HAP-1 (cell line): ENCODE measurements at regions not wholly inside any gene's neighbourhood (a gene's known extent, or its start where the extent isn't known, plus 50 kb on each side); places are given as distances from the start of the nearest gene placed in this dataset.

Experiments
- DNase-seq, 2 experiments: peaks; one replicate each; pipeline ENCODE4 v3.0.0-alpha.2; 2016 to 2020; ENCODE audit warnings: low spot score in 2 of 2
- H3K27me3 ChIP-seq: fragments of 250-450 bp; sonication (Bioruptor Pico); 2 replicates; pipeline ENCODE4 v1.5.1; 2020; ENCODE audit warnings: low read depth, mild to moderate bottlenecking, moderate library complexity
- H3K36me3 ChIP-seq: fragments of 250-450 bp; sonication (Bioruptor Pico); replicated peaks from 2 replicates; pipeline ENCODE4 v1.5.1; 2020; ENCODE audit warnings: mild to moderate bottlenecking
- H3K4me1 ChIP-seq: fragments of 250-450 bp; sonication (Bioruptor Pico); 2 replicates; pipeline ENCODE4 v1.5.1; 2020; ENCODE audit warnings: mild to moderate bottlenecking
- H3K4me3 ChIP-seq: fragments of 250-450 bp; sonication (Bioruptor Pico); 2 replicates; pipeline ENCODE4 v1.5.1; 2020; ENCODE audit warnings: mild to moderate bottlenecking, moderate library complexity
- H3K9me3 ChIP-seq: fragments of 250-450 bp; sonication (Bioruptor Pico); 2 replicates; pipeline ENCODE4 v1.5.1; 2020; ENCODE audit warnings: mild to moderate bottlenecking, moderate library complexity
- in situ Hi-C: fragments of 300-500 bp; cut with MboI; formaldehyde crosslinking; loops from 3 replicates; pipeline ENCODE4 v1.14.3; 2020; ENCODE audit warnings: low sequenced_read_pairs, inconsistent platforms, mixed read lengths

DNA sequence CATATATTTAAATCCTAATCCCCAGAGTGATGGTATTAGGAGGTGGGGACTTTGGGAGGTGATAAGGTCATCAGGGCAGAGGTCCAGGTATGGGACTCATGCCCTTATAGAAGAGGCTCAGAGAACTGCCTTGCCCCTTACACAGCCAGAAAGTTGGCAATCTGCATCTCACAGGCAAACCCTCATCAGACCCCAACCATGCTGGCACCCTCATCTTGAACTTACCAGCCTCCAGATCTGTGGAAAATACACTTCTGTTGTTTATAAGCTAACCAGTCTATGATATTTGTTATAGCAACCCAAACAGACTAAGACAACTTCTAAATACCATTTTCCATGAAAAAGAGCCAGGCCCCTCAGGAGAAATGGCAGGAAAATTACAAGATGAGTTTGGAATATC is 69.3 kb upstream of the PRDX6 start:
- DNase-seq, result no peak
- no peak overlapping the region for H3K4me3 ChIP-seq
- in situ Hi-C loops, result loop anchor here (25.0 kb wide), 2 partner anchors 679 to 1329 kb away; no protein-coding TSS in a partner anchor
- no peaks in the 10 kb centered on the region for H3K27me3 ChIP-seq
- H3K4me1 ChIP-seq, result no peaks in the 10 kb centered on the region
- no peaks in the 10 kb centered on the region for H3K36me3 ChIP-seq
- no peaks in the 10 kb centered on the region for H3K9me3 ChIP-seq

DNA sequence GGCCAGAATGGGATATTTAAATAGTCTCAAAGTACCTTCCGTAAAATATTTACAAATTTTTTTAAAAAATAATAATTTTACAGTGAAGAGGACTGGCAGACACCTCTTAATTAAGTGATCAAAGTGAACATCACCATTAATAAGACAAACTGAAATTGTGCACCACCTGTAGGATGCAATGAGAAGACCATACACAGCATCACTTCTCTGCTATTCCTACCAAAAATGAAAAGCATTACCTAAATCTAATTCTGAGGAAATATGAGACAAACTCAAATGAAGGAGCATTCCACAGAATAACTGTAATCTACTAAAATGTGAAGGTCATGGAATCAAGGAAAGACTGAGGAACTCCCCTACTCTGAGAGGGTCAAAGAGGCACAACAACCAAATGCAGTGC is 68.2 kb upstream of the PRDX6 start:
- H3K4me1 ChIP-seq, result no peaks in the 10 kb centered on the region

DNA sequence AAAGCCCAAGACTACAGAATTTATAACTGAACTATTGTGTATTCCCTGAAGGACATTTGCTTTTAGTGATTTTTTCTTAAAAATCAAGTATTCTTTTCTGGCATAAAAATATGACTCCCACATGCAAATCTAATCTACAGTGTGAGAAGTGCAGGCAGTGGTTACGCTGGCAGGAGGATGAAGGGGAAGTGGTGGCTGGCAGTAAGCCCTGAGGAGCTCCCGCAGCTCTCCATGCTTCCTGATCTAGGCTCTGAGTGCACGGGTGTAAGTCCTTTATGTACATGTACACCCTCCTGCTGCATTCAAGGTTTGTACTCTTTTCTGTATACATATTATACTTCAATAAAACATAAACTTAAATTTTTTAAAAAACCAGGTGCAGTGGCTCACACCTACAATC is 67.5 kb upstream of the PRDX6 start:
- H3K4me3 ChIP-seq, result no peak overlapping the region

More for the DNA sequence above, 68.2 kb upstream of the PRDX6 start:
- Histone ChIP-seq H3K9me3 (no peaks in the 10 kb centered on the region), H3K27me3 (no peaks in the 10 kb centered on the region), H3K4me3 (no peak overlapping the region), H3K36me3 (no peaks in the 10 kb centered on the region)
- in situ Hi-C loops, result loop anchor here (25.0 kb wide), 2 partner anchors 678 to 1328 kb away; no protein-coding TSS in a partner anchor
- DNase-seq, result no peak

DNA sequence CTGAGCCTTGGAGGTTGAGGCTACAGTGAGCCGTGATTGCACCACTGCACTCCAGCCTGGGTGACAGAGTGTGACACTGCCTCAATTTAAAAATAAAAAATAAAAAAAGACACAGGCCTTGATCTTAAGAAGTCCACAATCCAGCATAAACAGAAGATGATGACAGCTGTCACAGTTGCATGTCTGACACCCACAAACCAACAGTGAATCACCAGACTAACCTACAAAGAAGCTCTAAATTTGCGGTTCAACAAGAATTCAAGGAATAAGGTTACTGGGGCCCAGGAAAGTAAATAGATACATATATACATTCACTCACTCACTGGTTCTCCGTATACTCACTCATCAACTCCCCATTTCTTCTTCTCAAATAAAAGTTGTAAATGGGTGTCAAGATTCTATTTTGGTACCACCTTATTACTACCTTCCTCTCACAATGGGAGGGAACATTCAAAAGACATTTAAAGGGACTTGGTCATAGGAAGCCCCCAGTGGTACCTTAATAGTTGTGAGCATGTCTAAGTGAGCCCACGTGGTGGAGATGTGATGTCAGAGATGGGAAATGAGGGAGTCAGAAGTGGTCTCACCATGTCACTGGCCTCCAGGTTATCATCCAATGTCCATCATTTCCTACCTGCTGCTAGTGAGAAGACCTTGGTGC is 66.9 kb upstream of the PRDX6 start:
- in situ Hi-C loops, result loop anchor here (25.0 kb wide), 2 partner anchors 677 to 1327 kb away; no protein-coding TSS in a partner anchor
- no peak for DNase-seq
- Histone ChIP-seq H3K27me3 (no peaks in the 10 kb centered on the region), H3K36me3 (no peaks in the 10 kb centered on the region), H3K4me3 (no peak overlapping the region), H3K9me3 (no peaks in the 10 kb centered on the region), H3K4me1 (no peaks in the 10 kb centered on the region)

More for the DNA sequence above, 67.5 kb upstream of the PRDX6 start:
- no peaks in the 10 kb centered on the region for H3K27me3 ChIP-seq
- H3K9me3 ChIP-seq, result no peaks in the 10 kb centered on the region
- H3K36me3 ChIP-seq, result no peaks in the 10 kb centered on the region
- in situ Hi-C loops, result loop anchor here (25.0 kb wide), 2 partner anchors 678 to 1328 kb away; no protein-coding TSS in a partner anchor
- no peak for DNase-seq
- no peaks in the 10 kb centered on the region for H3K4me1 ChIP-seq

DNA sequence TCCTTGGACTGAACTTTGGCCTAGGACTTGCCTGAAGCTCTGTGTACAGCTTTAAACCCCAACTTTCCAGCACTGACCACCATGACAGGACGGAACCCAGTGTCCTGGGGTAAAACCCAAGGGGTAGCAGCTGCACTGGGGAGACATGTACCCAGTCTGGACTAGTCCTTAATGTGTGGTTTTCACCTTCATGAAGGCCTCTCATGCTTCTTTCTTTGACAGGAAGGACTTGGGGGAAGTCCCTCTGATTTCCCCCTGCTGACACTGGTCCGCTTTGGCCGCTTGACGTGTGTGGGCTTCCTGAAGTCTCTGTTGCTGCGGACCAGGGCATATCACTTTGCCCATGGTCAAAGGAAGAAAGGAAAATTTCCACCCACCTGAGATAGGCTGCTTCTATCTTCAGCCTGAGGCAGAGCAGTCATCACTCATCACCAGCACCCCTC is 66.3 kb upstream of the PRDX6 start:
- no peaks in the 10 kb centered on the region for H3K36me3 ChIP-seq
- in situ Hi-C loops, result loop anchor here (25.0 kb wide), 2 partner anchors 676 to 1326 kb away; no protein-coding TSS in a partner anchor
- no peak for DNase-seq
- no peaks in the 10 kb centered on the region for H3K9me3 ChIP-seq
- no peaks in the 10 kb centered on the region for H3K4me1 ChIP-seq
- H3K4me3 ChIP-seq, result no peak overlapping the region
- no peaks in the 10 kb centered on the region for H3K27me3 ChIP-seq

DNA sequence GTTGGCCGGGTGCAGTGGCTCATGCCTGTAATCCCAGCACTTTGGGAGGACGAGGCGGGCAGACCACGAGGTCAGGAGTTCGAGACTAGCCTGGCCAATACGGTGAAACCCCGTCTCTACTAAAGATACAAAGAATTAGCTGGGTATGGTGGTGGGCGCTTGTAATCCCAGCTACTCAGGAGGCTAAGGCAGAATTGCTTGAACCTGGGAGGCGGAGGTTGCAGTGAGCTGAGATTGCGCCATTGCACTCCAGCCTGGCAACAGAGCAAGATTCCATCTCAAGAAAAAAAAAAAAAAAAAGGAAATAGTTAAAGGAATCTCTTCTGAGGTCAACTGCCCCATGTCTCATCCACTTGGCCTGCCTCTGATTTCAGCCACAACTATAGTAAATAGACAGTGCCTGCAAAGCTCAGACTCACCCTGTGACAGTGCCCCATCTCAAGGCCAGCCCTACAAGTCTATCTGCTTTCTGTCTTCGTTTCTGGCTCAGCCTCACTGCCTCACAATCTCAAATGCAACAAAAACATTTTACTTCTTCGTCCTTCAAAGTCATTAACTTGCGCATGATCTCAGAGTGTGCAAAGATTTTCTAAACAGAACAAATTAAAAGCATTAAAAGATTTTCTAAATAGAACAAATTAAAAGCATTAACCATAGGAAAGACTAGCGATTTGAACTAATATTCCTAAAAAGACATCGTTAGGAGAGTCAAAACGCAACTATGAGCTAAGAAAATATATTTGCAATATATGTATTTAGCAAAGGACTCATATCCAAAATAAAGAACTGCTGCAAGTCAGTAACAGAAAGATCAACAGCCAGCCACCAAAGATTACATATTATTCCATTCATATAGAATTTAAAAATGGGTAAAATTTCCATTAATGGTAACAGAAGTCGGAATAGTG is 65.0 kb upstream of the PRDX6 start:
- H3K4me3 ChIP-seq, result no peak overlapping the region
- H3K4me1 ChIP-seq, result no peaks in the 10 kb centered on the region
- DNase-seq, result no peak

DNA sequence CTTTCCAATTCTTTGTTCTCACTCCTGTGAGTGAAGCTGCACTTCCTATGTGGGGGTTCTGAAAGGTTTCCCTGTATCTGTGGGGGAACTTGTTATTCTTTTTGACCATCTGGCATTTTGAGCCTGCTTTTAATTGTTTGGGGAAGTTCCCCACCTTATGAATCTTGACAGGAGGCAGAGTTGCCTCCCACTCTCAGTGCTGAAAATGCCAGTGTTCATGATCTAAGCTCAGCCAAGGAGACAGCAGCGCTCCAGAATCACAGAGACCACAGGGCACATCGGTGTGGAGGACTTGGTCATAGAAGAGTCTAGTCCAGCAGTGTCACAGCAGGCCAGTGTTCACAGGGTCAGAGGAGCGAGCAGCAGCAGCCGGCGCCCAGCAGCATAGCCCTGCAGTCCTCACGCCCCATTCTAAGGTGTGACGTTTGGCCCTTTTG is 63.8 kb upstream of the PRDX6 start:
- no peaks in the 10 kb centered on the region for H3K4me1 ChIP-seq
- no peaks in the 10 kb centered on the region for H3K27me3 ChIP-seq
- H3K9me3 ChIP-seq, result no peaks in the 10 kb centered on the region
- in situ Hi-C loops, result loop anchor here (25.0 kb wide), 2 partner anchors 674 to 1324 kb away; no protein-coding TSS in a partner anchor
- no peaks in the 10 kb centered on the region for H3K36me3 ChIP-seq
- DNase-seq, result no peak
- H3K4me3 ChIP-seq, result no peak overlapping the region

More for the DNA sequence above, 65.0 kb upstream of the PRDX6 start:
- Histone ChIP-seq H3K9me3 (no peaks in the 10 kb centered on the region), H3K36me3 (no peaks in the 10 kb centered on the region), H3K27me3 (no peaks in the 10 kb centered on the region)
- in situ Hi-C loops, result loop anchor here (25.0 kb wide), 2 partner anchors 675 to 1325 kb away; no protein-coding TSS in a partner anchor

DNA sequence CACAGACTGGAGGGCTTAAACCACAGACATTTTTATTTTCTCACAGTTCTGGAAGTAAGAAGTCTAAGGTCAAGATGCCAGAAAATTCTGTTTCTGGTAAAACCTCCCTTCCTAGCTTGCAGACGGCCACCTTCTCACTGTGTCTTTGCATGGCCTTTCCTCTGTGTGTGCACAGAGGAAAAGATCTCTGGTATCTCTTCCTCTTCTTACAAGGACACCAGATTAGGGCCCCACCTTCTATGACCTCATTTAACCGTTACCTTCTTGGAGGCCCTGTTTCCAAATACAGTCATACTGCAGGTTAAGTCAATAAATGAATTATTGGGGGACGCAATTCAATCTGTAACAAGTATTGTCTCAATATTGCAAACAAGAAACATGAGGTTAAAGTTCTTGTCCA is 63.0 kb upstream of the PRDX6 start:
- Histone ChIP-seq H3K36me3 (no peaks in the 10 kb centered on the region), H3K4me3 (no peak overlapping the region)
- in situ Hi-C loops, result loop anchor here (25.0 kb wide), 2 partner anchors 673 to 1323 kb away; no protein-coding TSS in a partner anchor

DNA sequence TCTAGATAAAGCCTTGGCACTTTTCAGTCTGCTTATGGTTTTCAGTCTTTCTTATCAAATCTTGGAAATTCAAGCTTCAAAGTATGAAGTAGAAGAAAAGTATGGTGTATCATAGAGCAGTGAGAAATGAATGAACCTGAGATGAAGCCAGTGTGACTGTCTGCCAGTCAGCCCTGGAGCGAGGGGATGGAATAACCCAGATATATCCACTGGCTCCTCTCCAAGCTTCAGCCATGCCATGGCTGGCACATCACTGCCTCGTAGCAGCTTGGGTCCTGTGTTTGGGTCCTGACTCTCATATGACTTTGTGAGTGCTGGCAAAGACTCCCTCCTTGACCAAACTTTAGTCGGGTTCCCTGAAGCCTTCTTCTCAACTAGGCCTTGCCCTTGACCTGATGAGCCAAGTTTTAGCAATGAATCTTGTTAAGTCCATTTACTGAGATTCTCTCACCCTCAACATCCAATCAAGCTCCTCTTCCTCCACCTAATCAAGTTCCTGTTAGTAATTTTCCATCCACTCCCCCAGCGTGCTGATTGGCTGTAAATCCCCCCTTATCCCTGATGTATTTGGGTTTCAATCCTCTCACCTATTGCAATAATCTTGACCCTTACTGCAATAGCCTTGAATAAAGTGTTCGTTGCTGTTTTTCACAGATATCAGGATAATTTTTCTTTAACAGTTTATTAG is 62.5 kb upstream of the PRDX6 start:
- no peak for DNase-seq
- Histone ChIP-seq H3K4me1 (no peaks in the 10 kb centered on the region), H3K4me3 (no peak overlapping the region), H3K36me3 (no peaks in the 10 kb centered on the region), H3K9me3 (no peaks in the 10 kb centered on the region), H3K27me3 (no peaks in the 10 kb centered on the region)
- in situ Hi-C loops, result loop anchor here (25.0 kb wide), 2 partner anchors 673 to 1323 kb away; no protein-coding TSS in a partner anchor

More for the DNA sequence above, 63.0 kb upstream of the PRDX6 start:
- DNase-seq, result no peak
- Histone ChIP-seq H3K27me3 (no peaks in the 10 kb centered on the region), H3K9me3 (no peaks in the 10 kb centered on the region), H3K4me1 (no peaks in the 10 kb centered on the region)

DNA sequence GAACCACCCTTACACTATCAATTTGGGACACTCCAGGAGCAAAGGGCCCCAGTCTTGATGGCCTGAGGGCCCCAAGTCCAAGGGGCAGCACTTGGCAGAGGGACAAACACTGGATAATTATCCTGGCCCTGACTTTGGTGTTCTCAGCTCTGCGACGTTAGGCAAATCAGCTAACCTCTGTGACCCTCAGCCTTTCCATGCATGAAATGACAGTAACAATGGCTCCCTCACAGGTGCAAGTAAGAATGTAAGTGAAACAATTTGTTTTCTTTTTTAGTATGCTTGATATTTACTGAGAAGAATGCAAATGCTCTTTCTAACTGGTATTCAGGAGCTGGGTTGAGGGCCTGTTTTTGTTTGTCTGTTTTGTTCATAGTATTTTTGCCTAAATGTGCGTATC is 61.6 kb upstream of the PRDX6 start:
- no peak for DNase-seq
- no peaks in the 10 kb centered on the region for H3K36me3 ChIP-seq
- no peak overlapping the region for H3K4me3 ChIP-seq
- in situ Hi-C loops, result loop anchor here (25.0 kb wide), 2 partner anchors 672 to 1322 kb away; no protein-coding TSS in a partner anchor
- H3K27me3 ChIP-seq, result no peaks in the 10 kb centered on the region
- no peaks in the 10 kb centered on the region for H3K4me1 ChIP-seq
- H3K9me3 ChIP-seq, result no peaks in the 10 kb centered on the region

DNA sequence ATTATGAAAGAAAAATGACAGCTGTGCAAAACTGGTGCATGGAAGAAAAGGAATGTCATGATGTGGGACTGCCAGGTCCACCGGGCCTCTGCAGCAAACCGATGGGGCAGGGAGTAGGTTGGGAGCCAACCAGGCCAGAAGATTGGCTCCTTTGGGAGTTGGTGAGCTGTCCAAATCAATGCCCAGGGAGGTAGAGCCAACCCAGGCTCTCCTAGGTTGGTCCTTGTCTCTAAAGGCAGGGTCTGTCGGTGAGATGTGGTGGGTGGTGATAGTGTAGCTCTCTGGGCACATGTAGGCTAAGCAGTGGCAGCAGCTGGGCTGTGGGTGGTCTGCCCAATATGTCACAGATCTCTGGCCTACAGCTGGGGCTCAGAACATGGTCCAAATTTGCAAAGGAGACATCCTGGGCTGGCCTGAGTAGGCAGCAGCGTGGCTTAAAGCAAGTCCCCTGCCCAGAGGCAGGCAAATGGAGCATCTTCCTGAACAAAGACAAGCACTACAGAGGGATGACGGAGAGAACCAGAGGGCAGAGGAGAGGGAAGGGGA is 61.2 kb upstream of the PRDX6 start:
- Histone ChIP-seq H3K36me3 (no peaks in the 10 kb centered on the region), H3K4me3 (no peak overlapping the region), H3K4me1 (no peaks in the 10 kb centered on the region), H3K9me3 (no peaks in the 10 kb centered on the region), H3K27me3 (no peaks in the 10 kb centered on the region)
- no peak for DNase-seq
- in situ Hi-C loops, result loop anchor here (25.0 kb wide), 2 partner anchors 671 to 1321 kb away; no protein-coding TSS in a partner anchor

DNA sequence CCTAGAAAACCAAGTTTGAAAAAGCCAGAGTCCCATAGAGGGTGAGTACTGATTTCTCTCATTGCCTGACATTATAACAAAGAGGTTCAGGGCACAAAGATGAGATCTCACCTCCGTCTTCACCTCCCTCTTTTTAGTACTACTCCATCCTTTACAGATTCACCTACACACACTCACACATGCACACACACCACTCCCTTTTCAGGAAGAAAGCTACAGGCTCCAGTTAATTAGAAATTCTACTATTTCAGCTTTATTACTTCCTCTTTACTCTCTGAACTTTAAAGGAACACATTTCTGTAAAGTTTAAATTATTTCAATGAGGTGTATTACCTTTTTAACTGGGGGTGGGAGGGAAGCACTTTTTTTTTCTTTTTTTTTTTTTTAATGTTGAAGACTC is 59.6 kb upstream of the PRDX6 start:
- in situ Hi-C loops, result loop anchor here (25.0 kb wide), 2 partner anchors 670 to 1320 kb away; no protein-coding TSS in a partner anchor
- H3K36me3 ChIP-seq, result no peaks in the 10 kb centered on the region
- no peak for DNase-seq
- H3K4me1 ChIP-seq, result no peaks in the 10 kb centered on the region
- no peaks in the 10 kb centered on the region for H3K9me3 ChIP-seq
- H3K27me3 ChIP-seq, result no peaks in the 10 kb centered on the region
- no peak overlapping the region for H3K4me3 ChIP-seq
